ENCODE measurements at regions not wholly inside any gene's neighbourhood (a gene's known extent, or its start where the extent isn't known, plus 50 kb on each side); places are given as distances from the start of the nearest gene placed in this dataset.

- TF ChIP-seq POLR2AphosphoS5 (IDR thresholded peaks at IDR 0.05; ENCODE audit: borderline replicate concordance, low read depth, low read length) (no peak), EZH2 (IDR thresholded peaks at IDR 0.05) (no peak), FOXP2 (optimal IDR thresholded peaks at IDR 0.05; ENCODE audit: control extremely low read depth, extremely low read length, insufficient read depth) (no peak)
Observed at GRCh38 chr20:19833395-19833794, 75.3 kb downstream of the RIN2 start.
